Endodermal cell (in vitro differentiated cells): ENCODE measurements at regions not wholly inside any gene's neighbourhood (a gene's known extent, or its start where the extent isn't known, plus 50 kb on each side); places are given as distances from the start of the nearest gene placed in this dataset.

Experiments
- DNase-seq: peaks from one replicate; pipeline ENCODE4 v3.0.0-alpha.2; 2017
- H3K27ac ChIP-seq: 2 replicates; pipeline ENCODE4 v1.5.1; 2013; ENCODE audit warnings: mild to moderate bottlenecking, low read depth, low read length, moderate library complexity
- H3K27me3 ChIP-seq: 2 replicates; pipeline ENCODE4 v1.6.1; 2013; ENCODE audit warnings: mild to moderate bottlenecking, low read length, moderate library complexity; ENCODE audit not compliant: insufficient read depth, control insufficient read depth, poor library complexity, severe bottlenecking
- H3K36me3 ChIP-seq: 2 replicates; pipeline ENCODE4 v1.7.0; 2013; ENCODE audit warnings: mild to moderate bottlenecking, low read length, moderate library complexity; ENCODE audit not compliant: control insufficient read depth, insufficient read depth
- H3K4me1 ChIP-seq: one replicate; pipeline ENCODE4 v1.7.0; 2013; ENCODE audit warnings: low read length; ENCODE audit not compliant: control insufficient read depth, insufficient read depth
- H3K4me3 ChIP-seq: 2 replicates; pipeline ENCODE4 v1.5.1; 2013; ENCODE audit warnings: mild to moderate bottlenecking, low read length, moderate library complexity
- H3K9ac ChIP-seq: 2 replicates; pipeline ENCODE4 v1.6.1; 2013; ENCODE audit warnings: mild to moderate bottlenecking, low read length, moderate library complexity; ENCODE audit not compliant: poor library complexity, severe bottlenecking; ENCODE audit errors: extremely low read depth
- H3K9me3 ChIP-seq: 2 replicates; pipeline ENCODE4 v1.6.1; 2013; ENCODE audit warnings: mild to moderate bottlenecking, low read length, moderate library complexity; ENCODE audit not compliant: control insufficient read depth
- H3K27ac Mint-ChIP-seq: 2 replicates; pipeline ENCODE4 v1.8.0; 2020; ENCODE audit warnings: mixed read lengths
- H3K27me3 Mint-ChIP-seq: 2 replicates; pipeline ENCODE4 v1.8.0; 2021; ENCODE audit warnings: mild to moderate bottlenecking, mixed read lengths; ENCODE audit not compliant: insufficient read depth
- H3K36me3 Mint-ChIP-seq: 2 replicates; pipeline ENCODE4 v1.8.0; 2020; ENCODE audit warnings: low read depth, mixed read lengths
- H3K4me1 Mint-ChIP-seq: 2 replicates; pipeline ENCODE4 v1.8.0; 2020; ENCODE audit warnings: mixed read lengths
- H3K4me3 Mint-ChIP-seq: 2 replicates; pipeline ENCODE4 v1.8.0; 2020; ENCODE audit warnings: mild to moderate bottlenecking, moderate library complexity, mixed read lengths
- H3K9me3 Mint-ChIP-seq: 2 replicates; pipeline ENCODE4 v1.8.0; 2020; ENCODE audit warnings: mild to moderate bottlenecking, mixed read lengths
- CTCF ChIP-seq: fragments of 200-600 bp; sonication (generic); conservative IDR thresholded peaks from 2 replicates; pipeline ENCODE4 v1.5.0; 2021; ENCODE audit warnings: antibody characterized with exemption, mild to moderate bottlenecking
- WGBS, 2 experiments: methylation state at CpG; one replicate each; pipeline versions ENCODE4 v1.1.5 to v1.1.7; 2013; ENCODE audit warnings: missing lambda C conversion rate in 2 of 2, mixed read lengths in 1 of 2; ENCODE audit not compliant: insufficient coverage in 1 of 2, insufficient read length in 1 of 2; 5-methylcytosine and 5-hydroxymethylcytosine counted together

- Histone ChIP-seq H3K4me1 (no peaks in the 10 kb centered on the region), H3K36me3 (no peaks in the 10 kb centered on the region), H3K9me3 (peaks cover 2% of the 10 kb centered on the region), H3K4me3 (no peak overlapping the region), H3K9ac (no peak overlapping the region), H3K27me3 (no peaks in the 10 kb centered on the region), H3K27ac (no peak overlapping the region)
- Mint-ChIP-seq H3K4me1 (peaks cover 32% of the 10 kb centered on the region), H3K9me3 (peaks cover 9% of the 10 kb centered on the region), H3K4me3 (no peak overlapping the region), H3K36me3 (no peaks in the 10 kb centered on the region), H3K27me3 (no peaks in the 10 kb centered on the region), H3K27ac (no peak overlapping the region)
- no peak for DNase-seq
- 85 to 90% methylated on average over 2 to 7 of the region's 7 CpGs for WGBS, 2 experiments
- no peak for TF ChIP-seq CTCF
Measured at GRCh38 chr4:175973027-175973923, 92.4 kb upstream of the WDR17 start.

GRCh38 chr4:175983636-175984035 lies 82.0 kb upstream of the WDR17 start:
- TF ChIP-seq CTCF: no peak
- no peak overlapping the region for H3K27ac ChIP-seq
- Mint-ChIP-seq H3K4me3 (no peak overlapping the region), H3K4me1 (no peaks in the 10 kb centered on the region), H3K9me3 (peaks cover 5% of the 10 kb centered on the region), H3K27me3 (no peaks in the 10 kb centered on the region), H3K27ac (no peak overlapping the region), H3K36me3 (no peaks in the 10 kb centered on the region)
- H3K9me3 ChIP-seq: no peaks in the 10 kb centered on the region
- H3K4me1 ChIP-seq: no peaks in the 10 kb centered on the region
- no peak overlapping the region for H3K9ac ChIP-seq
- WGBS, 2 experiments: 98% methylated on average over 2 of the region's 2 CpGs; no CpG with 5 or more reads in 1 of the 2 experiments
- no peak for DNase-seq
- no peaks in the 10 kb centered on the region for H3K36me3 ChIP-seq
- no peaks in the 10 kb centered on the region for H3K27me3 ChIP-seq
- no peak overlapping the region for H3K4me3 ChIP-seq

- H3K27ac Mint-ChIP-seq: no peak overlapping the region
- no peak overlapping the region for H3K4me3 Mint-ChIP-seq
- Histone ChIP-seq H3K27me3 (no peaks in the 10 kb centered on the region), H3K4me1 (no peaks in the 10 kb centered on the region), H3K36me3 (no peaks in the 10 kb centered on the region), H3K9ac (no peak overlapping the region), H3K9me3 (no peaks in the 10 kb centered on the region), H3K27ac (no peak overlapping the region), H3K4me3 (no peak overlapping the region)
- H3K27me3 Mint-ChIP-seq: no peaks in the 10 kb centered on the region
- no peak for DNase-seq
- TF ChIP-seq CTCF: no peak
- 100% methylated on average over 1 of the region's 1 CpG; no CpG with 5 or more reads in 1 of the 2 experiments for WGBS, 2 experiments
- no peaks in the 10 kb centered on the region for H3K36me3 Mint-ChIP-seq
- no peaks in the 10 kb centered on the region for H3K4me1 Mint-ChIP-seq
- H3K9me3 Mint-ChIP-seq: peaks cover 3% of the 10 kb centered on the region
Measured at GRCh38 chr4:175986668-175987067, 79.0 kb upstream of the WDR17 start.
